Activated CD8-positive, alpha-beta memory T cell treated with anti-CD3 and anti-CD28 coated beads, Interleukin-2, amount 50 U/mL, for 24 hours (primary cell): ENCODE measurements at regions not wholly inside any gene's neighbourhood (a gene's known extent, or its start where the extent isn't known, plus 50 kb on each side); places are given as distances from the start of the nearest gene placed in this dataset.

ENCODE experiments used
- DNase-seq: peaks from one replicate; pipeline ENCODE4 v3.0.0-alpha.2; 2020; ENCODE audit errors: extremely low read depth

GRCh38 chr13:33953203-33953602 is 135.3 kb downstream of the RFC3 start:
- DNase-seq = no peak

GRCh38 chr13:33953781-33954180 is 135.8 kb downstream of the RFC3 start:
- no peak for DNase-seq

- DNase-seq = no peak
Measured at GRCh38 chr13:33956346-33956745, 138.4 kb downstream of the RFC3 start.

- DNase-seq = no peak
Measured at GRCh38 chr13:33957497-33957905, 139.6 kb downstream of the RFC3 start.

GRCh38 chr13:33958964-33959363 is 141.0 kb downstream of the RFC3 start:
- DNase-seq = no peak

- DNase-seq = no peak
Measured at GRCh38 chr13:33963134-33963533, 145.2 kb downstream of the RFC3 start.

GRCh38 chr13:33963895-33964294 is 145.9 kb downstream of the RFC3 start:
- no peak for DNase-seq

GRCh38 chr13:33968520-33969507 is 150.9 kb downstream of the RFC3 start:
- DNase-seq = no peak

GRCh38 chr13:33970746-33971561 is 153.0 kb downstream of the RFC3 start:
- no peak for DNase-seq

GRCh38 chr13:33971562-33971819 is 153.5 kb downstream of the RFC3 start:
- no peak for DNase-seq

GRCh38 chr13:33973194-33973593 is 155.2 kb downstream of the RFC3 start:
- no peak for DNase-seq

GRCh38 chr13:33976965-33977364 is 159.0 kb downstream of the RFC3 start:
- DNase-seq = no peak

- no peak for DNase-seq
Measured at GRCh38 chr13:33978653-33979052, 160.7 kb downstream of the RFC3 start.

GRCh38 chr13:33992881-33993336 is 175.0 kb downstream of the RFC3 start:
- DNase-seq = no peak

- DNase-seq = no peak
Measured at GRCh38 chr13:33994198-33994597, 176.2 kb downstream of the RFC3 start.

GRCh38 chr13:33994826-33995502 is 177.0 kb downstream of the RFC3 start:
- no peak for DNase-seq

GRCh38 chr13:33996636-33997035 is 178.7 kb downstream of the RFC3 start:
- DNase-seq = no peak

GRCh38 chr13:33997574-33997973 is 179.6 kb downstream of the RFC3 start:
- DNase-seq = no peak

- DNase-seq = no peak
Measured at GRCh38 chr13:33999811-34000605, 182.1 kb downstream of the RFC3 start.

GRCh38 chr13:34000955-34001354 is 183.0 kb downstream of the RFC3 start:
- no peak for DNase-seq

GRCh38 chr13:34001389-34001788 is 183.4 kb downstream of the RFC3 start:
- no peak for DNase-seq
